Testis (tissue), 2 donors: ENCODE measurements at regions not wholly inside any gene's neighbourhood (a gene's known extent, or its start where the extent isn't known, plus 50 kb on each side); places are given as distances from the start of the nearest gene placed in this dataset.

Experiments
- CTCF ChIP-seq, 3 experiments: fragments of 450-650 bp in 2 of 3; fragments of 200-600 bp in 1 of 3; sonication (generic) in 1 of 3; IDR thresholded peaks; one replicate each; pipeline ENCODE4 v1.5.1; 2016 to 2019; ENCODE audit warnings: antibody characterized with exemption in 3 of 3, mild to moderate bottlenecking in 2 of 3, moderate library complexity in 1 of 3
- POLR2A ChIP-seq: fragments of 450-650 bp; IDR thresholded peaks from one replicate; pipeline ENCODE4 v1.6.1; 2017; ENCODE audit warnings: antibody characterized with exemption, mild to moderate bottlenecking, moderate library complexity

- TF ChIP-seq CTCF (IDR thresholded peaks at IDR 0.05) (no peak), POLR2A (no peak)
Measured at GRCh38 chr1:233544304-233544703, 69.6 kb upstream of the KCNK1 start.
